CD4-positive, alpha-beta T cell treated with Interleukin-12 subunit alpha and Interleukin-12 subunit beta, for 1 hour (primary cell): ENCODE measurements at regions not wholly inside any gene's neighbourhood (a gene's known extent, or its start where the extent isn't known, plus 50 kb on each side); places are given as distances from the start of the nearest gene placed in this dataset.

Experiments used
- DNase-seq: peaks from one replicate; pipeline ENCODE4 v3.0.0-alpha.2; 2020

DNA sequence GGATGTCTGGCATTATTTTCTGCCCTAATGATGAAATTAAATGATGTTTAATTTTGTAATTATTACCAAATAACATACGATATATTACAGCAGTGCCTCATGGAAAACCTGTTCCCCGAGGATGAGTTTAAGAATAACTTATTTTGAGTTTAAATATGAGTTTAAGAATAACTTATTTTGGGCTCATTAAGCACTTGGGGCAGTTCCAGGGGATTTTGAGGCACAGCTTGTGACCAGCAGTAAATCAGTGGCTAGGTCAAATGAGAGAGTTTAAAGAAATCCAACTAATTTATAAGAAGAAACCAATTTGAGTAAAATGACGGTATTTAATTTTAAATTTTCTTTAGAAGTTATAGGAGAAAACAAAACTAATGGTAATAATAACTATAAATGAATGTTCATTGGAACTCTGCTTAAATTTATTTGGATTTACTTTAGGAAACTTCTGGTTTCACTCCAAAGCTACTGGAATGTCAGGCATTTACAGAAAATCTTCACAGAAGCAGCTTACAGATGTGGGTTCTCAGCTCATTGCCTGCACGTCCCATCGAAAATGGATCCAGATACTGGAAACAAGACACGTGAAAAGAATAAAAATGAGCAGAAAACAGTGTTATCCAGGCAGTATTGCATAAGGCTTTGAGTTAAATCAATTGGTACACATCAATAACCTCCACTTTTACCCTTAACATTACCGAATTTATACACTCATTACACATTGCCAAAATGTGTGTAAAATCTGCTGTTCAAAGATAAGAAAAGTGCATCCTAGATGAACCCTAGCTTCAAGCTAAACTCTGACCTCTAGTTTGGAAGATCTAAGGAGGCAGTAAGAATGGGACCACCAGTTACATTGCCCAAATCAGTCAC is 784.5 kb upstream of the IGFBP3 start:
- no peak for DNase-seq

DNA sequence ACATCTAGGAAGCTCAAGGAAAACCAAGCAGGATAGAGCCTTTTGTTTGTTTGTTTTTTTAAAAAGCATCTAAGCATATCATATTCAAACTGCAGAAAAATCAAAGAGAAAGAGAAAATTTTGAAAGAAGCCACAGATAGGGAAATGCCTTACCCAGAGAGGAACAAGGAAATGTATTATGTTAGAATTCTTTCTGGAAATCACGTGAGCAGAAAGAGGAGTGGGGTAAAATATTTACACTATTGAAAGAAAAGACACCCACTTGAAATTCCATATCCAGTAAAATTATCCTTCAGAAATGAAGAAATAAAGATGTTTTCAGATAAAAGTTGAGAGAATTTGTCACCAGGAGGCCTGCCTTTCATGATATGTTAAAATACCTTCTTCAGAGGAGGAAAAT is 775.7 kb upstream of the IGFBP3 start:
- no peak for DNase-seq

DNA sequence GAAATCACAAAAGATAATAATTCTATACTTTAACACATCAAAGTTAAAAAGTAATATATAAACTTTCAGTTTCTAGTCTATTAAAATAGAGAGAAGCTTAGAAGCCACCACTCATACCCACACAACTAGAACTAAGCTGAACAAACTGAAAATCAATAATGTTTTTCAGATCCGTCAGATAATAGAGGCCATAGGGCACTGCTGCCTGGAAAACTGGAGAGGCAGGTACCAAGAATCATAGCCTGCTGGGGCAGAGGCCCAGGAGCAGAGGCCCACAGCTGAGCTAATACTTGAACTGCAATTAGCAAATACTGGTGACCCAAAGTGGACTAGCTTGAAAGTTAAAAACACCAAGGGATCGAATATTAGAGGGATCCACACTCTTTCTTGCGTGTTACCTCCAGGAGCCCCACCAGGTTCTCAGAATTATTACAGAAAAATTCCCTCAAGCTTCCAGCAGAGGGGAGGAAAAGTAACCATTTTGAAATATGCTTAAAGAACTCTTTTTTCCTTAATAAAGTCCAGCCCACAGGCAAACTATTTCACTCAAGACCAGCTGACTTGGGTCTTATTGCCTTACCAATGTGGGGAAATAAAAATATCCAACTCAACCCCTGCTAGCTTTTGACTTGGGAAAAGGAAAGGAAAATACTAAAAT is 774.1 kb upstream of the IGFBP3 start:
- DNase-seq = no peak

DNA sequence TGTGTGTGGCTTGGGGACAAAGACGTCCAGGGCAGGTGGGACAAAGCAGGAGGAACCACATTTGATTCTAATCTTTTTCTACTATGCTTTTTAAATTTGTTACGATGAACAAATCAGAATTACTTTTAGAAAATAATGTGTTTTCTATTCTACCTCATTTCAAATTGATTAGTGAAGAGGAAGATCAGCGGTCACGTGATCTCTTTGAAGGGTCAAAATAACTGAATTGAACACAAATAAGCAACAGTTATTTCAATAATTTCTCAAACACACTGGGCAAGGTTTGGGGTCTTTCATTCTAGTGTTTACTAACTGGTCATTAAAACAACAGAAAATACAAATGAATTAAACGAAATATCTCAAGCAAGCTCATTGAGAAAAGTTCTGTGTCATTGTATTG is 773.0 kb upstream of the IGFBP3 start:
- no peak for DNase-seq

DNA sequence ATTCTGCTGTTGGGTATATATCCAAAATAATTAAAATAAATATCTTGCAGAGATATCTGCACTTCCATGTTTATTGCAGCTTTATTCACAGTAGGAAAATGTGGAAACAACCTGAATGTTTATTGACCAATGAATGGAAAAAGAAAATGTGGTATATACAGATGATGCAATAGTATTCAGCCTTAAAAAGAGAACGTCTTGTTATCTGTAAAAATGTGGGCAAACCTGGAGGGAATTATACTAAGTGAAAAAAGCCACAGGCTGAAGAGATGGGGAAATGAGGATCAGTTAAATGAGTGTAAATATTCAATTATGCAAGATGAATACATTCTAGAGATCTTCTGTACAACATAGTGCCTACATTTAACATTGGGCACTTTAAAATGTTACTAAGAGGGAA is 766.1 kb upstream of the IGFBP3 start:
- no peak for DNase-seq

DNA sequence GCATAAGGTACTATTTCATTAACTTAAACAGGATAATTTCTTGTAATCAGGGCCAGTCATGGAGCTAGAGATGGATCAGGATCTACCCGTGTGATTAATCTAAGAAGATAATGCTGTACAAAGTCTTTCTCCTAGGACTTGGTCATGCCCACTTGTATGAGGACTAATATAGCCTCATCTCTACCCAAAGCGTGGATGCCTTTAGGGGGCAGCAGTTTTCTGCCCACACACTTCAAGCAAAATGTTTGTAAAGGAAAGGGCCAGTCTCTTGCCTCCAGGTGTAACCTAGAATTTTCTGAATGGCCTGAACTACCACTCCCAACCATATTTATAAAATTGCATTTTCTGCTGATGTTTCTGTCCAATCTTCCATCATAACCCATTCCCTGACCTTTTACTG is 764.0 kb upstream of the IGFBP3 start:
- DNase-seq = no peak

DNA sequence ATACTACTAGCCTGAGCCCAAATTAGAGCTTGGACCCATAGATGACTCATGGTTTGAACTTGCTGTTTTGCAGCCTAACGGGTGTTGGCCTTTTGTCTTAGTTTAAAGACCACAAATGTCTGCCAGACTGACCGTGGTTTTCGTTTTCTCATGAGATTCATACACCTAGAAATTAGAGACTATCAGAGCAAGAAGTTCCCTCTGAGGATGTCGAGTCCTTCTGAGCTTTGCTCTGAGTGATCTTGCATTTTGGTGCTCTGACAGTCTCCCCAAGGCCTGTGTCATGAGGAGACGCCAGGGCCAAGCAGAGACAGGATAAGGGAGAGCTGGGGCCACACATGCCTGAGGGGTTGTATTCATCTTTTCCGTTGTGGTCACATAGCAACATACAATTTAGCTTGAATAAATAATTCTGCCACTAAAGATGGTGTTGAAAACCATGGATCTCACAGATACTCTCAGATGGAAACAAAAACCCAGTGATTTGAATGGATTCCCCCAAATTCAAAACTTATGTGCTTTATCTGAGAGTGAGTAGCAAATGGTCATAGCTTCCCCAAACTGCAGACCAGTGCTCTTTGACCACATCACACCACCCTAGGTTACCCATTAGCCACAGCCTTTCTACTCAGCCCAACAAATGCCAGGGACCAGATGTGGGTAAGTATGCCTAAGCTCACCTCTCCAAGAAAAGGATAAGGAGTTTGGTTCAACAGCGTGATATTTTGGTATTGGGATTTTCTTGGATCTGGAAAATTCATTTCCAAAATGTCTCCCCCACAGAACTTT is 762.0 kb upstream of the IGFBP3 start:
- no peak for DNase-seq

DNA sequence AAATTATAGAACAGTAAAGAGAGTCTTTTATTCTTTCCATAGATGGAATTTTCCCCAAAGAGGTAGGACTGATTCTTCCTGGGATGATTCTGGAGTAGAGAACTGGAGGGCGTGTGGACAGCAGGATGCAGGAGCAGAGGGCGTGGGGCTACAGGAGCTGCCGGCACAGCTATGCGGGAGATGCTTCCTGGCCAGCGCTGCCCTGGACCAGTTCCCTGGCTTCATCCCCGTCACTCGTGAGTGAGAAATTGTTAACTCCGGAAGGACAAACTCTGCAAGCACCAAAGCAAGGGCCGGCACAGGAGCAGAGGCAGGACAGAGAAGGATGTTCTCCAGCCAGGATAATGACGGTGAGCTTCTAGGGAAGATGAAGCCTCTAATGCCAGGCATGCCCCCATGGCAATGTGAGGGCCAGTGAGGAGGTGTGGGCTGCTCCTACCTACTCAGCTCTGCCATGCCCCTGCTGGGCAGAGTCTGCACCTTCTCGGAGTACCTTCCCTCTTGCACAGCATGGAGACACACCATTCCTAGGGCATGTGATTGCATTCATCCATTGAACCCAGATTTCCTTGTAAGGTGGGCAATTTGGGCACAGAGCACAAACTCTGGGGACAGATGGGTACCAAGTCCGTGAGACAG is 760.9 kb upstream of the IGFBP3 start:
- no peak for DNase-seq

DNA sequence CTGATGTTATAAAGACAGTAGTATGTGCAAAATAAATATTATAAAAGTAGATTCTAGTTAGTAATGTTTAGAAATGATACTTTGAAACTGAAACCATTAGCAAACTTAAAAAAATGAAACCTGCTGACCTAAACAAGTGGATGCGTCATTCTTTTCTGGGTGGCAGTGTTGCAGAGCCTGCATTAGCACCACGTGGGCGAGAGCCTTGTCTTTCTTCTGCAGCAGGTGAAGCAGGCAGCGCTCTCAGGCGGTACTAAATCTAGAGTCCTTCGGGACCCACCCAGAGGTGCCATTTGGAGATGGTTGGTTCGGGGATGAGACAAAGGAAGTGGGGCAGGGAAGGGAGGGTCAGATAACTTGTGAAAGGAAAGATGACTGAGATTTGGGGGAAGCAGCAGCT is 759.1 kb upstream of the IGFBP3 start:
- DNase-seq = no peak

DNA sequence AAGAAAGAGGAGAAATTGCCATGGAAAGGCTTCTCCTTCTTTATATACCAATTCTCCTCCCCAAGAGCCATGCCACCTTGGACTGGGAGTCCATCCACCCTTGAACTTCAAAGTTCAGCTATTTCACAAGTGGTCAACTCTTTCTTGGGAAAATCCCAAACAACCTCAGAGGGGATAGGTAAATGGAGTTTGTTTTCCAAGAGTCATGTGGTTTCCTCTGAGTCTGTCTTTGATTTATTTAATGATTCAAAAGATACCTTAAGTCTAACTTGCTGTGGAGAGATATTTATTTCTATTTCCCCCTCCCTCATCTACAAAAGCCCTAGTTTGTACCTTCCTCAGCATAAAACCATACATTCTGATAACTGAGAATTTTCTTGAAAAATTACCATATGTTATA is 758.6 kb upstream of the IGFBP3 start:
- no peak for DNase-seq

DNA sequence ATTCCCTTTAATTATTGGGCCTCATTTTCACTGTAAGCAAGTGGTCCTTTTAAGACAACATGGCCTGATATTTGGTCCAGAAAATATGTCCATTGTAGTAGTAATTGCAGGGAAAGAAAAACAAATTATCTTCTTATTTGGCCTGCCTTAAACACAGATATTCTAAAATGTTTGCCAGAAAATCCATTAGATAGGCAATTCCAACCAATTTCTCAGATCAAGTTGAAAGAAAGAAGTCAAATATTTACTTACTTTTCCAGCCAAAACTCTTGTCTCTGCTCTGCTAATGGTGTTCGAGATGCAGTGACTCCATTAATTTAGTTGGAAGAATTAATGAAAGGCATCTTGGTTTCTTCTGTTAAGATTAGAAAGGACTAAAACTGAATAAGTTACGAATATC is 757.3 kb upstream of the IGFBP3 start:
- no peak for DNase-seq

DNA sequence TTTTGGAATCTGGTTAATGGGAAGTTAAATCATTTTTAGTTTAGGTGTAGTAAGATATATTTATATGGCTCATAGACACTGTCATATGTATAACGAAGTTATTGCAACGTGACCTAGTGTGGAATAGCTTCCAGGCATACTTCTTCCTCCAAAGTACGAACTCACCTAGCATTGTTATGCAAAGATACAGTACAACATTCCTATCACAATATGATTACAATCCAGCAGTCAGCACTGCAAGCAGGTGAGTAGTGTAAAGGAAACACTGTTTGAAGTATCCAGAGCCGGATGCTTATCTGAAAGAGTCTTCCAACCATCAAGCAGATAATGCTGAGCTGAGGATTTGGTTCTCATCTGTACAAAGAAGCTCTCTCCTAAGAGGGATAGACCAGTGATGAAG is 754.4 kb upstream of the IGFBP3 start:
- DNase-seq = no peak

DNA sequence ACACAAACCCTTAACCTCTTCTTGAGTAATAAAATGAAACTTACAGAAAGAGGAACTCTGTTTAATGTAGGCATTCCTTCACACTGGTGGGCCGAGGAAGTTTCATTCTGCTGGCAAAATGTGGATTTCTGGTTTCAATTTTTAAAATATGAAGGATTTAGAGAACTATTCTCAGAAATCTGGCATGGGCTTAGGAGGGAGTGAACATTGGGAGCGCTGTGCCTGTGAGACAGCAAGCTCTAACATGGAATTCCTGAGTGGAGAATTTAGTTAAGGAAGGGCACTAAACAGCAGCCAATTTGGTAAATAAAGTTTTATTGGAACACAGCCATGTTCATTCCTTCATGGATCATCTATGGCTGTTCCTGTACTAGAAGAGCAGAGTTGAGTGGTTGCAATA is 751.8 kb upstream of the IGFBP3 start:
- DNase-seq = no peak

DNA sequence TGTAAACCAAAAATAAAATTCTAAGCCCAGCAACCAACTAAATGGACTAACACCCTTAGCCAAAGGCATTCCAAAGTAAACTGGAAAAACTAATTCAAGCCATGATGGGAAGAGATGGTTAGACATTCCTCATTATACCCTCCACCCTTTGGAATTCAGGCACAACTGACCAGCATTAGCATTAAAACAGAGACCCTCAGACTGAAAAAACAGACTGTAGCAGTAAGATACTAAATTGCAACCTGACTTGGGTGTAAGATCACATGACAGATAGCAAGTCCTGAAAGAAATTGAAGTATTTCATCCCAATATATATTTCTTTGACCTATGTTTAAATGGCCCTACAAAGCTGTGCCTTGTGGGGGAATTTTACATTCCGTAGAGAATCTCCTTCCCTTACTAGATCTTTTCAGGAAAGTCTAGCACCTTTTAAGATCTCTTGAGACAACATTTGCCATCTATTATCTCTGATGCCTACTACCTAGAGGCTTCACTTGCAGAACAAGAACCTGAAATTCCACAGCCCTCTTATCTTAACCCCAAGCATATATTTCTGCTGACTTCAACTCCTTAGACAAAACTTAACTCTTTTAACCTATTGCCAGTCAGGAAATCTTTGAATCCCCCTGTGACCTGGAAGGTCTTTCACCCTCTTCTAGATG is 750.2 kb upstream of the IGFBP3 start:
- no peak for DNase-seq

DNA sequence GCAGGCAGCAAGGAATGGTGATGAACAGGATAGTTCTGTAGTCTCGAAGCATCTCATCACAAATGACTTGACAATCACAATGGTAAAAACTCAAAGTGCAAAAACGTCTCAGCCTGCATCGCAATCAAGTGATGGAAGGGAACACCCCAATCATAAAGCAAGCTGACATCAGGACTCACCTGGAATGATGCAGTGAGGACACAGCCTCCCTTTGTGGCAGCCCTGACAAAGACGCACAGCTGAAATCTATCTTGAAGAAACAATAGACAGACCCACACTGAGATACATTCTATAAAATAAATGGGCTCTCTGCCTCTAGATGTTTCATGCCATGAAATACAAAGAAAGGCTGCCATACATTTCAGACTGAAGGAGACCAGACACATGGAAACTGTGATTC is 748.0 kb upstream of the IGFBP3 start:
- DNase-seq = no peak

DNA sequence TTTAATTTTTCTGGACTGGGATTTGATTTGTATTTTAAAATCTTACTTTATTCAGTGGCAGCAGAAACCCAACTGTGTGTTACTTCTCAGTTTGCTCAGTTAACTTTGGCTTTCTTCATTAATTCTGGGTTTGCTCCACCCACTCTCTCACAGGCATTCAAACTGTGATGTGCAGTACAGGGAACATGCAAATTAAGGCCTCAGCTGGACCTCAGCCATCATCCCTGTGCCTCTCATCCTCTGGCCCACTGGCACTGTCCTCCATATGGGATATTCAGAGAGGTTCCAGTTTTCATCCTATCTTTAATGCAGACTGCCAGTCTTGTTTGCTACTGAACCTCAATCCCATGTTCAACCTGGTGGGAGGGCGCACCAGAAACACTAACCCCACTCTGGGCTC is 743.4 kb upstream of the IGFBP3 start:
- DNase-seq = no peak

DNA sequence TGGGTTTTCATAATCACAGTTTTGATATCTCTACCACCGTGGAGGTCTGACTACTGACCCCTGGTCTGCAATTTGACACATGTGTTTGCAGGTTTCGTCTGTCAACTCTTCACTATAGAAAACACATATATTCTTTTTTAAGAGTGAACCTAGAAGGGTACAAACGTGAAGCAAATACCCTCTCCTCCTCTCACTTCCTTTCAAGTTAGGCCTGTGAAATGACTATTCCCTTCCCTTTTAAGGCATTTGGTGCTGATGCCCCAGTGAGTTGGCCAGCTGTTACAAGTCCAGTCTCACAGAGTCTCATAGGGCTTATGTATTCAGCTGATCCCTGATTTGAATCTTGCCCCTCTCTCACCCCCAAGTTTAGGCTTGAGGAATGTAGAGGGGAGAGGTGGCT is 742.0 kb upstream of the IGFBP3 start:
- no peak for DNase-seq

DNA sequence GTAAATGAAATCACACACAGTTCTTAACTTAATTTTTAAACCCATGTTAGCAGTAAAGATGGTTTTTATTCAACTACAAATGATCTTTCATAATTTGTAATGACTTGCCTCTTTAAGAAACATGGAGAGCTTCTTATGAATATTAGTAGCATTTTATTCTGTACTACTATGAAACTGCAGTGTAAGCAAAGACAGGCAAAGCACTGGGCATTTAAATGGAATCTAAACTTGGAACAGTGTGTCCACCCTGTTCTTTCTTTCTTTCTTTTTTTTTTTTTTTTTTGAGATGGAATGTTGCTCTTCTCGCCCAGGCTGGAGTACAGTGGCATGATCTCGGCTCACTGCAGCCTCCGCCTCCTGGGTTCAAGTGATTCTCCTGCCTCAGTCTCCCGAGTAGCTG is 740.4 kb upstream of the IGFBP3 start:
- DNase-seq = no peak

DNA sequence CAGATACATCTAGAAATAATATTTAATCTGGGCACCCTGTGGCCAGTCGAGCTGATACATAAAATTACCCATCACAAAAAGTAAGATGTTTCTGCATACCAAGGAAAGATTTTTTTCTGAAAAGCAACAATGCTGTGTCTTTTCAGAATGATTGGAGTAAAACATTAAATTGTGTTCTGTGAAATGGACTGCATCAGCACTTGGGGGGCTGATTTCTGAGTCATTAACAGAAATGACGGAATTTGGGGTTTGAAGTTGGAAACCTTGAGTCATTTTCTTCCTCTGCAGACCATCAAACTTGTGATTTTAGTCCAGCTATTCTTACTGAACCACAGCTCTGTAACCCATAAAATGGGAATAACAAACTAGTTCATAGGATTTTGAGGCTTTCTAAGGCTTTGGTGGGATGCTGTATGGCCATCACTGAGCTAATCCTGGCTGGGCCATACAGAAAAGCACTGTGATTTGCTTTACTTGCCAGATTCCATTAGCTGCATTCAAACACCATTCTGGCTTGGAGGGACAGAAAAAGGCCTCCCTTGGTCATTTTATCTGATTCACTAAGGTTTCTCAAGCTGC is 739.4 kb upstream of the IGFBP3 start:
- no peak for DNase-seq

DNA sequence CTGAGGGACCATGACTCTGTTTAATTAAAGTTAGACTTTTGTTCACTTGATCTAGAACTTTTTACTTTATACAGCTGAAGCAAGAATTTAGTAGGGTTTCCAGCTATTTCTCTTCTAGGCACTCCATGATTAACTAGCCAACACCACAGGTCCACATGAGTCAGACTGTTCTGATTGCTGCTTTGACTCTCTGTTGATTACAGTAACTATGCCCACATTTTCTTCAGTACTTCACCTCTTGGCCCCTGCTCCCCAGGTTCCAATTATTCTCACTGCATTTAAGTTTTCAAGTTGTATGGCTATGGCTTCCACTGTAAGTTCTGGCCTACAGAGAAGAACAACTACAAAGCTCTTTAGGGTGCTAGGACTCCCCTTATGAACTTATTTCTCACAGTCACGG is 737.2 kb upstream of the IGFBP3 start:
- DNase-seq = no peak

DNA sequence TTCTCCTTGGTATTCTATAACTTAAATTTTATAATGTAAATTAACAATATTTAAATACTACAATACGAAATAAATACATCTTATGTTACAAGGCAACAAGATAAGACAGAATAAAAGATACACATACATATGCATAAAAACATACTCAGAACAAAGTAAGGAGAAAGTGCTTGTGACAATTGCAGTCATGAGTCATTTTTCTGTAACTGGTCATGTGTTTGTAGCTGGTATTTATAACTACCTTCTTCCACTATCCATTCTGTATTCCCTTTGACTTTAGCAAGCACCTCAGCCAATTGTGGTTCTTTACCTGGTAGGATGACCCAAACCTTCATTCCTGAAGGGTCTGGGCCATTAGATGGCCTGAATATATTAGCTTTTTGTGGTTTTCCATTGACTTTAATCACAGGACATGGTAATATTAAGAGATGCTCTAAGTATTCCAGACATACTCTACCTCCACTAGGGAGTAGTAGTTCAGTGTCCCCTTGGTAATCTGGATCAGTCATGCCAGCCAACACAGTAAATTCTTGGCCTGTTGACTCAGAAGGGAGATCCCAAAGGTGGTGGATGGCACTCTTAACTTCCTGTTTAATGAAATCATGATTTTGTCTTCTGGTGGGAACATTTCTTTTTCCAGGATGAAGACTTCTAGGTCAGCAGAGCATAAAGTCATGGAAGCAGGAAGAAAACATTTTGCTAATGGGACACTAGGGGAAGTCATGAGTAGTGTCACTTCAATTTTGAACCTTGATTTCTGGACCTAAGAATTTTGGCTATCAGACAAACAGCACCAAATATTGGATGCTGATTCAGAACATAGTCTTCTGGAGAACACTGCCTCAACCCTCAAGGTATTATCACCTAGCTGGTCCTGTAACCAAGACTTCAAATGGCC is 733.7 kb upstream of the IGFBP3 start:
- DNase-seq = no peak
